Transverse colon (tissue), 4 donors: ENCODE measurements at regions not wholly inside any gene's neighbourhood (a gene's known extent, or its start where the extent isn't known, plus 50 kb on each side); places are given as distances from the start of the nearest gene placed in this dataset.

ENCODE experiments used
- DNase-seq: peaks from one replicate; pipeline ENCODE4 v3.0.0-alpha.2; 2019
- H3K27ac ChIP-seq, 4 donors: fragments of 200-600 bp; sonication (generic); 2 replicates each; pipeline ENCODE4 v1.5.1; 2016 to 2018; ENCODE audit warnings: inconsistent platforms in 4 of 4
- H3K27me3 ChIP-seq: fragments of 200-600 bp; sonication (generic); 2 replicates; pipeline ENCODE4 v1.5.1; 2017; ENCODE audit warnings: inconsistent platforms
- H3K36me3 ChIP-seq, 4 donors: fragments of 200-600 bp; sonication (generic); 2 replicates each; pipeline ENCODE4 v1.5.1; 2017 to 2019; ENCODE audit warnings: inconsistent platforms in 4 of 4
- H3K4me1 ChIP-seq, 4 donors: fragments of 200-600 bp; sonication (generic); 2 replicates each; pipeline ENCODE4 v1.5.1; 2017 to 2020; ENCODE audit warnings: inconsistent platforms in 4 of 4
- H3K4me3 ChIP-seq, 4 donors: fragments of 200-600 bp; sonication (generic); 1 replicate in 1 of 4; 2 replicates in 3 of 4; pipeline versions ENCODE4 v1.5.1 to v1.6.1; 2017 to 2019; ENCODE audit warnings: inconsistent platforms in 4 of 4
- H3K9me3 ChIP-seq, 2 donors: fragments of 200-600 bp; sonication (generic); 2 replicates each; pipeline ENCODE4 v1.5.1; 2017 to 2019; ENCODE audit warnings: inconsistent platforms in 2 of 2
- CTCF ChIP-seq, 5 experiments: fragments of 200-600 bp in 3 of 5; fragments of 450-650 bp in 2 of 5; sonication (generic) in 3 of 5; IDR thresholded peaks; 1 replicate in 2 of 5; 2 replicates in 3 of 5; pipeline ENCODE4 v1.5.1; 2016 to 2017; ENCODE audit warnings: antibody characterized with exemption in 5 of 5, inconsistent platforms in 3 of 5, mild to moderate bottlenecking in 2 of 5, moderate library complexity in 1 of 5
- EP300 ChIP-seq: sonication (generic); formaldehyde crosslinking; IDR thresholded peaks from one replicate; pipeline ENCODE4 v1.6.1; 2017; ENCODE audit warnings: antibody characterized with exemption, low read depth
- POLR2A ChIP-seq: fragments of 450-650 bp; IDR thresholded peaks from one replicate; pipeline ENCODE4 v1.6.1; 2016; ENCODE audit warnings: antibody characterized with exemption, mild to moderate bottlenecking, moderate library complexity
- POLR2AphosphoS5 ChIP-seq, 3 donors: sonication (generic); formaldehyde crosslinking; IDR thresholded peaks; one replicate each; pipeline ENCODE4 v1.6.1; 2016; ENCODE audit warnings: antibody characterized with exemption in 3 of 3
- WGBS, 2 donors: methylation state at CpG; one replicate each; pipeline ENCODE4 v1.1.5; 2018; ENCODE audit warnings: low coverage in 1 of 2; 5-methylcytosine and 5-hydroxymethylcytosine counted together
- in situ Hi-C, 4 donors: fragments of 200-750 bp; cut with MboI; loops; one replicate each; pipeline versions ENCODE4 v1.15.0 to v1.15.1; 2017; ENCODE audit warnings: low sequenced_read_pairs in 3 of 4, low pct_ligation_motif_present in 1 of 4, low pct_unique_long_range_greater_than_20kb in 1 of 4
- intact Hi-C: fragments of 100-400 bp; cut with DNase I; formaldehyde crosslinking; loops from one replicate; pipeline ENCODE4 v1.15.1; 2023; ENCODE audit warnings: low total_unique reads

GRCh38 chr6:40249935-40250334, 315.7 kb upstream of the MOCS1 start:
- in situ Hi-C loops (no loop called here), intact Hi-C loops (no loop called here)
- H3K4me3 ChIP-seq = no peak overlapping the region
- no peak for TF ChIP-seq POLR2AphosphoS5 (IDR thresholded peaks at IDR 0.05)
- no peak for TF ChIP-seq EP300
- TF ChIP-seq POLR2A = no peak
- DNase-seq = no peak
- H3K9me3 ChIP-seq = no peaks in the 10 kb centered on the region
- no peaks in the 10 kb centered on the region for H3K36me3 ChIP-seq
- no peaks in the 10 kb centered on the region for H3K4me1 ChIP-seq
- H3K27me3 ChIP-seq = no peaks in the 10 kb centered on the region
- H3K27ac ChIP-seq = no peak overlapping the region

GRCh38 chr6:40247516-40248115, 313.4 kb upstream of the MOCS1 start:
- in situ Hi-C loops = no loop called here
- H3K4me1 ChIP-seq = no peaks in the 10 kb centered on the region

GRCh38 chr6:40244699-40245098, 310.4 kb upstream of the MOCS1 start:
- H3K4me3 ChIP-seq = no peak overlapping the region

More at GRCh38 chr6:40247516-40248115, 313.4 kb upstream of the MOCS1 start:
- H3K27ac ChIP-seq = no peak overlapping the region
- H3K9me3 ChIP-seq = no peaks in the 10 kb centered on the region
- H3K27me3 ChIP-seq = no peaks in the 10 kb centered on the region
- H3K4me3 ChIP-seq = no peak overlapping the region
- no peak for TF ChIP-seq POLR2A
- TF ChIP-seq POLR2AphosphoS5 (IDR thresholded peaks at IDR 0.05) = no peak
- no peak for TF ChIP-seq EP300
- TF ChIP-seq CTCF (IDR thresholded peaks at IDR 0.05) = no peak
- no peaks in the 10 kb centered on the region for H3K36me3 ChIP-seq
- 92 to 100% methylated on average over 1 to 3 of the region's 3 CpGs for WGBS, 2 donors
- DNase-seq = no peak
- intact Hi-C loops = no loop called here

GRCh38 chr6:40232698-40233097, 298.4 kb upstream of the MOCS1 start:
- DNase-seq = no peak
- no peak overlapping the region for H3K4me3 ChIP-seq
- no peaks in the 10 kb centered on the region for H3K36me3 ChIP-seq
- intact Hi-C loops = no loop called here
- TF ChIP-seq POLR2A = no peak
- no peak for TF ChIP-seq EP300
- no peak for TF ChIP-seq POLR2AphosphoS5 (IDR thresholded peaks at IDR 0.05)
- no peak for TF ChIP-seq CTCF (IDR thresholded peaks at IDR 0.05)
- no peaks in the 10 kb centered on the region for H3K4me1 ChIP-seq
- peaks cover 0 to 4% of the 10 kb centered on the region in 2 donors for H3K9me3 ChIP-seq
- 33 to 79% methylated on average over 1 to 2 of the region's 2 CpGs for WGBS, 2 donors
- H3K27ac ChIP-seq = no peak overlapping the region
- H3K27me3 ChIP-seq = peaks cover 11% of the 10 kb centered on the region
- in situ Hi-C loops = no loop called here

More at GRCh38 chr6:40244699-40245098, 310.4 kb upstream of the MOCS1 start:
- no peaks in the 10 kb centered on the region for H3K4me1 ChIP-seq
- no peaks in the 10 kb centered on the region for H3K36me3 ChIP-seq
- in situ Hi-C loops (no loop called here), intact Hi-C loops (no loop called here)
- H3K9me3 ChIP-seq = no peaks in the 10 kb centered on the region
- no peak overlapping the region for H3K27ac ChIP-seq
- DNase-seq = no peak
- H3K27me3 ChIP-seq = no peaks in the 10 kb centered on the region
- WGBS, 2 donors = 73 to 83% methylated on average over 1 of the region's 1 CpG
- no peak for TF ChIP-seq CTCF (IDR thresholded peaks at IDR 0.05)
- no peak for TF ChIP-seq EP300
- TF ChIP-seq POLR2AphosphoS5 (IDR thresholded peaks at IDR 0.05) = no peak
- no peak for TF ChIP-seq POLR2A

- no peaks in the 10 kb centered on the region for H3K27me3 ChIP-seq
- H3K9me3 ChIP-seq = no peaks in the 10 kb centered on the region
- in situ Hi-C loops (no loop called here), intact Hi-C loops (no loop called here)
- no peak overlapping the region for H3K27ac ChIP-seq
- no peak for DNase-seq
- H3K4me1 ChIP-seq = no peaks in the 10 kb centered on the region
- H3K4me3 ChIP-seq = no peak overlapping the region
- WGBS, 2 donors = 85% methylated on average over 6 of the region's 8 CpGs; no CpG with 5 or more reads in 1 of the 2 donors
- no peaks in the 10 kb centered on the region for H3K36me3 ChIP-seq
- no peak for TF ChIP-seq EP300
- TF ChIP-seq POLR2AphosphoS5 (IDR thresholded peaks at IDR 0.05) = no peak
- no peak for TF ChIP-seq CTCF (IDR thresholded peaks at IDR 0.05)
- TF ChIP-seq POLR2A = no peak
Observed at GRCh38 chr6:40227735-40228134, 293.5 kb upstream of the MOCS1 start.
